ENCODE measurements at regions not wholly inside any gene's neighbourhood (a gene's known extent, or its start where the extent isn't known, plus 50 kb on each side); places are given as distances from the start of the nearest gene placed in this dataset.

DNA sequence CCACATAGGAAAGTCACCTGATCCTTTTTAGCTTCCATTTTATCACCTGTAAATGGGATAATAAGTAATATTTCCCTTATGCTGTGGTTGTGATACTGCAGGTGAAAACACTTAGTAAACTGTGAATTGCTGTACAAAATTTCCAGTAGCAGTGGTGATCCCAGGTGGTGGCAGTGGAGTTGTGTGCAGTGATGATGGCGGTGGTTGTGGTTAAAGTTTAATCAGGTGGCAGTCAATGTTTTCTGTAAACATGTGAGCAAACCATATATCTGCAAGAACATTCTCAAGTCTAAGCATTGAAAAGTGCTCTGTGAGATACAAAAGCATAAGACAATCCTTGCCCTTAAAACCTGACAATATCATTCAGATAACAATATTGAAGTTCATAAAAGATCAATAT, 480.2 kb downstream of the RASEF start:
- TF ChIP-seq, protein P1, sequence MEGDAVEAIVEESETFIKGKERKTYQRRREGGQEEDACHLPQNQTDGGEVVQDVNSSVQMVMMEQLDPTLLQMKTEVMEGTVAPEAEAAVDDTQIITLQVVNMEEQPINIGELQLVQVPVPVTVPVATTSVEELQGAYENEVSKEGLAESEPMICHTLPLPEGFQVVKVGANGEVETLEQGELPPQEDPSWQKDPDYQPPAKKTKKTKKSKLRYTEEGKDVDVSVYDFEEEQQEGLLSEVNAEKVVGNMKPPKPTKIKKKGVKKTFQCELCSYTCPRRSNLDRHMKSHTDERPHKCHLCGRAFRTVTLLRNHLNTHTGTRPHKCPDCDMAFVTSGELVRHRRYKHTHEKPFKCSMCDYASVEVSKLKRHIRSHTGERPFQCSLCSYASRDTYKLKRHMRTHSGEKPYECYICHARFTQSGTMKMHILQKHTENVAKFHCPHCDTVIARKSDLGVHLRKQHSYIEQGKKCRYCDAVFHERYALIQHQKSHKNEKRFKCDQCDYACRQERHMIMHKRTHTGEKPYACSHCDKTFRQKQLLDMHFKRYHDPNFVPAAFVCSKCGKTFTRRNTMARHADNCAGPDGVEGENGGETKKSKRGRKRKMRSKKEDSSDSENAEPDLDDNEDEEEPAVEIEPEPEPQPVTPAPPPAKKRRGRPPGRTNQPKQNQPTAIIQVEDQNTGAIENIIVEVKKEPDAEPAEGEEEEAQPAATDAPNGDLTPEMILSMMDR (IDR thresholded peaks at IDR 0.05), result no peak
- no peak for TF ChIP-seq EZH2 (IDR thresholded peaks at IDR 0.05; ENCODE audit: borderline replicate concordance, insufficient read depth, low read depth, low read length, poor library complexity, severe bottlenecking)
